GM19467 (cell line): ENCODE measurements at regions not wholly inside any gene's neighbourhood (a gene's known extent, or its start where the extent isn't known, plus 50 kb on each side); places are given as distances from the start of the nearest gene placed in this dataset.

Source experiments
- ATAC-seq: cut with Tn5 transposase; IDR thresholded peaks from one replicate; pipeline ENCODE4 v1.9.1; 2021; ENCODE audit warnings: mild to moderate bottlenecking, moderate library complexity; ENCODE audit not compliant: unreplicated experiment

- no peak for ATAC-seq
These were observed 109.4 kb upstream of the SPACA1 start for GRCh38 chr6:87938287-87938686.

- no peak for ATAC-seq
These were observed 111.6 kb upstream of the SPACA1 start for GRCh38 chr6:87936065-87936464.

GRCh38 chr6:87935196-87935595, 112.4 kb upstream of the SPACA1 start:
- ATAC-seq = no peak

- no peak for ATAC-seq
These were observed 115.3 kb upstream of the SPACA1 start for GRCh38 chr6:87932361-87932760.

GRCh38 chr6:87929843-87930288, 117.8 kb upstream of the SPACA1 start:
- peak; percentile 60 for ATAC-seq

GRCh38 chr6:87926687-87927086, 121.0 kb upstream of the SPACA1 start:
- ATAC-seq = no peak

- no peak for ATAC-seq
These were observed 121.6 kb upstream of the SPACA1 start for GRCh38 chr6:87926072-87926471.

GRCh38 chr6:87925373-87926060, 122.1 kb upstream of the SPACA1 start:
- peak; percentile 46 for ATAC-seq

- ATAC-seq = no peak
These were observed 124.1 kb upstream of the SPACA1 start for GRCh38 chr6:87923389-87924050.

GRCh38 chr6:87922947-87923330, 124.7 kb upstream of the SPACA1 start:
- peak; percentile 73 for ATAC-seq

GRCh38 chr6:87922196-87922946, 125.3 kb upstream of the SPACA1 start:
- ATAC-seq = peak; percentile 0

GRCh38 chr6:87921034-87921433, 126.6 kb upstream of the SPACA1 start:
- ATAC-seq = no peak

- no peak for ATAC-seq
These were observed 127.4 kb upstream of the SPACA1 start for GRCh38 chr6:87920245-87920644.

- no peak for ATAC-seq
These were observed 128.2 kb upstream of the SPACA1 start for GRCh38 chr6:87919416-87919815.

GRCh38 chr6:87919001-87919400, 128.6 kb upstream of the SPACA1 start:
- no peak for ATAC-seq

- ATAC-seq = no peak
These were observed 129.1 kb upstream of the SPACA1 start for GRCh38 chr6:87918461-87918941.

- ATAC-seq = no peak
These were observed 129.8 kb upstream of the SPACA1 start for GRCh38 chr6:87917886-87918285.

GRCh38 chr6:87916446-87916845, 131.2 kb upstream of the SPACA1 start:
- ATAC-seq = no peak

- ATAC-seq = no peak
These were observed 132.8 kb upstream of the SPACA1 start for GRCh38 chr6:87914637-87915395.

- no peak for ATAC-seq
These were observed 133.7 kb upstream of the SPACA1 start for GRCh38 chr6:87913974-87914373.

GRCh38 chr6:87912102-87912501, 135.5 kb upstream of the SPACA1 start:
- no peak for ATAC-seq
